SU-DHL-6 (cell line): ENCODE measurements at regions not wholly inside any gene's neighbourhood (a gene's known extent, or its start where the extent isn't known, plus 50 kb on each side); places are given as distances from the start of the nearest gene placed in this dataset.

Source experiments
- H2AFZ ChIP-seq: fragments of 200-600 bp; sonication (generic); 2 replicates; pipeline ENCODE4 v1.6.1; 2014; ENCODE audit warnings: low read depth, mild to moderate bottlenecking, moderate library complexity, mixed read lengths, antibody characterized with exemption, low read length; ENCODE audit not compliant: severe bottlenecking
- H3F3A ChIP-seq: fragments of 200-600 bp; shearing (Covaris generic); 2 replicates; pipeline ENCODE4 v1.6.0; 2016; ENCODE audit warnings: antibody characterized with exemption, mild to moderate bottlenecking; ENCODE audit not compliant: insufficient read depth
- H3K27ac ChIP-seq: fragments of 200-600 bp; sonication (generic); 2 replicates; pipeline ENCODE4 v1.5.1; 2016; ENCODE audit warnings: low read depth, mild to moderate bottlenecking, low read length, moderate library complexity, mixed read lengths
- H3K27me3 ChIP-seq: fragments of 200-600 bp; sonication (generic), shearing (Covaris generic); 2 replicates; pipeline ENCODE4 v1.6.0; 2014; ENCODE audit warnings: mild to moderate bottlenecking, low read length
- H3K36me3 ChIP-seq: fragments of 200-600 bp; sonication (generic); 2 replicates; pipeline ENCODE4 v1.6.1; 2014; ENCODE audit warnings: mild to moderate bottlenecking, low read length, mixed read lengths
- H3K4me2 ChIP-seq: fragments of 300-600, 200-600 bp; shearing (Covaris generic), sonication (generic); 2 replicates; pipeline ENCODE4 v1.6.0; 2014; ENCODE audit warnings: low read length, low read depth, mild to moderate bottlenecking; ENCODE audit not compliant: poor library complexity, severe bottlenecking
- H3K4me3 ChIP-seq: fragments of 200-600 bp; sonication (generic); 2 replicates; pipeline ENCODE4 v1.5.1; 2014; ENCODE audit warnings: antibody characterized with exemption, low read length, mild to moderate bottlenecking, mixed read lengths; ENCODE audit not compliant: insufficient read depth, poor library complexity, severe bottlenecking
- H3K79me2 ChIP-seq: fragments of 200-600 bp; sonication (generic); 2 replicates; pipeline ENCODE4 v1.6.1; 2014; ENCODE audit warnings: mild to moderate bottlenecking, low read length, moderate library complexity; ENCODE audit not compliant: insufficient read depth
- H3K9ac ChIP-seq: fragments of 200-600 bp; sonication (generic); 2 replicates; pipeline ENCODE4 v1.7.0; 2014; ENCODE audit warnings: mild to moderate bottlenecking, low read length
- H3K9me2 ChIP-seq: fragments of 200-600 bp; sonication (generic); replicated peaks from 2 replicates; pipeline ENCODE4 v1.6.1; 2014; ENCODE audit warnings: low read length; ENCODE audit not compliant: insufficient read depth
- H3K9me3 ChIP-seq: fragments of 200-600 bp; sonication (generic); 2 replicates; pipeline ENCODE4 v1.6.1; 2014; ENCODE audit warnings: low read length, mixed read lengths; ENCODE audit not compliant: insufficient read depth
- H4K20me1 ChIP-seq: fragments of 200-600 bp; sonication (generic); 2 replicates; pipeline ENCODE4 v1.6.1; 2014; ENCODE audit warnings: low read depth, mild to moderate bottlenecking, antibody characterized with exemption, low read length, moderate library complexity, mixed read lengths
- CTCF ChIP-seq: fragments of 200-600 bp; sonication (generic); IDR thresholded peaks from one replicate; pipeline ENCODE4 v1.5.1; 2017; ENCODE audit warnings: antibody characterized with exemption, mild to moderate bottlenecking, low read length, moderate library complexity; ENCODE audit not compliant: insufficient read depth, poor library complexity, severe bottlenecking
- EZH2phosphoT487 ChIP-seq: fragments of 200-600 bp; sonication (generic), shearing (Covaris generic); conservative IDR thresholded peaks from 2 replicates; pipeline ENCODE4 v1.6.1; 2018; ENCODE audit warnings: mild to moderate bottlenecking, antibody characterized with exemption, low read length, moderate library complexity, mixed read lengths

- no peaks in the 10 kb centered on the region for H3K9me2 ChIP-seq
Observed at GRCh38 chr4:151998723-151999122, 237.9 kb upstream of the GATB start.

GRCh38 chr4:151997461-151997860 lies 236.7 kb upstream of the GATB start:
- Histone ChIP-seq H3K4me3 (no peak overlapping the region), H3K4me2 (no peak overlapping the region), H3K27me3 (no peaks in the 10 kb centered on the region), H2AFZ (no peak overlapping the region), H3F3A (no peaks in the 10 kb centered on the region), H4K20me1 (no peaks in the 10 kb centered on the region), H3K27ac (no peak overlapping the region), H3K9ac (no peak overlapping the region), H3K9me3 (no peaks in the 10 kb centered on the region), H3K36me3 (no peaks in the 10 kb centered on the region), H3K79me2 (no peaks in the 10 kb centered on the region), H3K9me2 (no peaks in the 10 kb centered on the region)
- TF ChIP-seq CTCF (no peak), EZH2phosphoT487 (no peak)

More at GRCh38 chr4:151998723-151999122, 237.9 kb upstream of the GATB start:
- Histone ChIP-seq H3K27ac (no peak overlapping the region), H3K79me2 (no peaks in the 10 kb centered on the region), H3K4me3 (no peak overlapping the region), H4K20me1 (no peaks in the 10 kb centered on the region), H2AFZ (no peak overlapping the region), H3K4me2 (no peak overlapping the region), H3K9me3 (no peaks in the 10 kb centered on the region), H3K27me3 (no peaks in the 10 kb centered on the region), H3F3A (no peaks in the 10 kb centered on the region), H3K9ac (no peak overlapping the region), H3K36me3 (no peaks in the 10 kb centered on the region)
- TF ChIP-seq EZH2phosphoT487 (no peak), CTCF (no peak)

GRCh38 chr4:151994429-151994828 lies 233.6 kb upstream of the GATB start:
- Histone ChIP-seq H3K79me2 (no peaks in the 10 kb centered on the region), H3K9ac (no peak overlapping the region), H3K36me3 (no peaks in the 10 kb centered on the region), H4K20me1 (no peaks in the 10 kb centered on the region), H3K27ac (no peak overlapping the region), H3K9me2 (no peaks in the 10 kb centered on the region), H2AFZ (no peak overlapping the region), H3K4me2 (no peak overlapping the region), H3K9me3 (no peaks in the 10 kb centered on the region), H3F3A (no peaks in the 10 kb centered on the region), H3K4me3 (no peak overlapping the region), H3K27me3 (no peaks in the 10 kb centered on the region)
- TF ChIP-seq EZH2phosphoT487 = no peak
- TF ChIP-seq CTCF = no peak
